K562 (cell line): ENCODE measurements at regions not wholly inside any gene's neighbourhood (a gene's known extent, or its start where the extent isn't known, plus 50 kb on each side); places are given as distances from the start of the nearest gene placed in this dataset.

ENCODE experiments used
- ATF2 ChIP-seq: sonication (generic); formaldehyde crosslinking; IDR thresholded peaks from 2 replicates; pipeline ENCODE4 v1.8.1; 2022; ENCODE audit warnings: missing genetic modification reagents
- CTCF ChIP-seq, 3 experiments: IDR thresholded peaks in 2 of 3; conservative IDR thresholded peaks in 1 of 3; 2 replicates each; pipeline ENCODE4 v1.5.1; 2011 to 2012; ENCODE audit warnings: low read length in 3 of 3, mild to moderate bottlenecking in 3 of 3, control low read depth in 2 of 3, improper control_type of control experiment in 1 of 3, inconsistent platforms in 1 of 3, low read depth in 1 of 3, mixed read lengths in 1 of 3, moderate library complexity in 1 of 3; ENCODE audit not compliant: insufficient read depth in 2 of 3
- HMG20A ChIP-seq: fragments of 450-650 bp; formaldehyde crosslinking; conservative IDR thresholded peaks from 2 replicates; pipeline ENCODE4 v1.4.0; 2020; ENCODE audit warnings: mild to moderate bottlenecking, mixed read lengths
- KLF1 ChIP-seq: fragments of 450-650 bp; IDR thresholded peaks from 2 replicates; pipeline ENCODE4 v1.6.1; 2016; ENCODE audit warnings: missing genetic modification characterization, missing compliant biosample characterization
- MAFK ChIP-seq: IDR thresholded peaks from 2 replicates; pipeline ENCODE4 v1.6.1; 2011; ENCODE audit warnings: low read length, improper control_type of control experiment
- POLR2AphosphoS2 ChIP-seq: IDR thresholded peaks from 2 replicates; pipeline ENCODE4 v1.6.1; 2012; ENCODE audit warnings: low read length, improper control_type of control experiment
- REST ChIP-seq, 2 experiments: fragments of 450-650 bp; formaldehyde crosslinking in 1 of 2; IDR thresholded peaks; 2 replicates each; pipeline versions ENCODE4 v1.4.0 to v1.6.1; 2014 to 2020; ENCODE audit warnings: mild to moderate bottlenecking in 2 of 2, borderline replicate concordance in 1 of 2, low read depth in 1 of 2
- SNAPC5 ChIP-seq: fragments of 250-450 bp; sonication (Bioruptor Pico); IDR thresholded peaks from 2 replicates; pipeline ENCODE4 v1.8.0; 2021; ENCODE audit warnings: moderate library complexity, mild to moderate bottlenecking, inconsistent platforms
- ZNF347 ChIP-seq: fragments of 450-650 bp; formaldehyde crosslinking; IDR thresholded peaks from 2 replicates; pipeline ENCODE4 v1.4.0; 2020; ENCODE audit warnings: low read depth, mild to moderate bottlenecking, moderate library complexity
- ZNF830 ChIP-seq: fragments of 250-450 bp; sonication (Bioruptor Pico); IDR thresholded peaks from 2 replicates; pipeline ENCODE4 v1.5.0; 2021; ENCODE audit warnings: mild to moderate bottlenecking

- no peak for TF ChIP-seq POLR2AphosphoS2
- TF ChIP-seq ATF2 (CRISPR knock-in tag) = no peak
- no peak for TF ChIP-seq CTCF (IDR thresholded peaks at IDR 0.05 in 2 of 3, conservative IDR thresholded peaks at IDR 0.05 in 1 of 3; ENCODE audit: insufficient read depth in 2 of 3, low read depth in 1 of 3, low read length in 3 of 3)
- TF ChIP-seq SNAPC5 (CRISPR knock-in tag) = no peak
- TF ChIP-seq HMG20A = no peak
- no peak for TF ChIP-seq ZNF347 (CRISPR knock-in tag)
- no peak for TF ChIP-seq MAFK
- no peak for TF ChIP-seq KLF1
- TF ChIP-seq ZNF830 (CRISPR knock-in tag) = no peak
- no peak for TF ChIP-seq REST (IDR thresholded peaks at IDR 0.05; ENCODE audit: borderline replicate concordance)
- TF ChIP-seq REST (CRISPR knock-in tag; IDR thresholded peaks at IDR 0.05; ENCODE audit: low read depth) = no peak
Observed at GRCh38 chr20:16955971-16956370, 207.8 kb downstream of the OTOR start.
